Activated CD8-positive, alpha-beta T cell treated with anti-CD3 and anti-CD28 coated beads for 36 hours (primary cell): ENCODE measurements at regions not wholly inside any gene's neighbourhood (a gene's known extent, or its start where the extent isn't known, plus 50 kb on each side); places are given as distances from the start of the nearest gene placed in this dataset.

ENCODE experiments used
- ATAC-seq: fragments of 200-7000 bp; cut with Tn5 transposase; one replicate; pipeline ENCODE4 v1.10.0; 2021; ENCODE audit warnings: mild to moderate bottlenecking, moderate library complexity
- CTCF ChIA-PET: fragments of 350-600 bp; sonication (Branson Sonifier 250); formaldehyde crosslinking; loops from one replicate; lab custom pipeline; 2021; ENCODE audit warnings: antibody characterized with exemption; lab: Charles Lee
- POLR2A ChIA-PET: fragments of 350-600 bp; sonication (Branson Sonifier 250); formaldehyde crosslinking; loops from one replicate; lab custom pipeline; 2021; ENCODE audit warnings: antibody characterized with exemption; lab: Charles Lee
- DNase-seq: peaks from one replicate; pipeline ENCODE4 v3.0.0-alpha.2; 2020
- H3K27ac Mint-ChIP-seq: one replicate; pipeline ENCODE4 v1.8.0; 2021; ENCODE audit warnings: mild to moderate bottlenecking, mixed read lengths
- H3K27me3 Mint-ChIP-seq: one replicate; pipeline ENCODE4 v1.8.0; 2021; ENCODE audit warnings: mixed read lengths
- H3K36me3 Mint-ChIP-seq: one replicate; pipeline ENCODE4 v1.8.0; 2021; ENCODE audit warnings: low read depth, mixed read lengths
- H3K4me1 Mint-ChIP-seq: one replicate; pipeline ENCODE4 v1.8.0; 2021; ENCODE audit warnings: low read depth, mixed read lengths
- H3K4me3 Mint-ChIP-seq: one replicate; pipeline ENCODE4 v1.8.0; 2021; ENCODE audit warnings: mild to moderate bottlenecking, moderate library complexity, mixed read lengths
- H3K9me3 Mint-ChIP-seq: one replicate; pipeline ENCODE4 v1.8.0; 2021; ENCODE audit warnings: mixed read lengths
- intact Hi-C: fragments of 100-400 bp; cut with micrococcal nuclease; formaldehyde crosslinking; loops from one replicate; pipeline ENCODE4 v1.10.0; 2022
- TF ChIP-seq, protein P1 (sequence below): fragments of 200-600 bp; IDR thresholded peaks from one replicate; pipeline ENCODE4 v1.8.0; 2022; ENCODE audit warnings: antibody characterized with exemption, mild to moderate bottlenecking

GRCh38 chr3:110093411-110093810 is 756.1 kb upstream of the DPPA4 start:
- DNase-seq (no peak), ATAC-seq (no peak)
- ChIA-PET POLR2A (no interaction called here), CTCF (no interaction called here)
- H3K27ac Mint-ChIP-seq = no peak overlapping the region
- no peaks in the 10 kb centered on the region for H3K27me3 Mint-ChIP-seq
- intact Hi-C loops = no loop called here
- H3K4me3 Mint-ChIP-seq = no peak overlapping the region
- no peaks in the 10 kb centered on the region for H3K9me3 Mint-ChIP-seq
- TF ChIP-seq, protein P1, sequence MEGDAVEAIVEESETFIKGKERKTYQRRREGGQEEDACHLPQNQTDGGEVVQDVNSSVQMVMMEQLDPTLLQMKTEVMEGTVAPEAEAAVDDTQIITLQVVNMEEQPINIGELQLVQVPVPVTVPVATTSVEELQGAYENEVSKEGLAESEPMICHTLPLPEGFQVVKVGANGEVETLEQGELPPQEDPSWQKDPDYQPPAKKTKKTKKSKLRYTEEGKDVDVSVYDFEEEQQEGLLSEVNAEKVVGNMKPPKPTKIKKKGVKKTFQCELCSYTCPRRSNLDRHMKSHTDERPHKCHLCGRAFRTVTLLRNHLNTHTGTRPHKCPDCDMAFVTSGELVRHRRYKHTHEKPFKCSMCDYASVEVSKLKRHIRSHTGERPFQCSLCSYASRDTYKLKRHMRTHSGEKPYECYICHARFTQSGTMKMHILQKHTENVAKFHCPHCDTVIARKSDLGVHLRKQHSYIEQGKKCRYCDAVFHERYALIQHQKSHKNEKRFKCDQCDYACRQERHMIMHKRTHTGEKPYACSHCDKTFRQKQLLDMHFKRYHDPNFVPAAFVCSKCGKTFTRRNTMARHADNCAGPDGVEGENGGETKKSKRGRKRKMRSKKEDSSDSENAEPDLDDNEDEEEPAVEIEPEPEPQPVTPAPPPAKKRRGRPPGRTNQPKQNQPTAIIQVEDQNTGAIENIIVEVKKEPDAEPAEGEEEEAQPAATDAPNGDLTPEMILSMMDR = no peak
- H3K36me3 Mint-ChIP-seq = no peaks in the 10 kb centered on the region
- no peaks in the 10 kb centered on the region for H3K4me1 Mint-ChIP-seq

DNA sequence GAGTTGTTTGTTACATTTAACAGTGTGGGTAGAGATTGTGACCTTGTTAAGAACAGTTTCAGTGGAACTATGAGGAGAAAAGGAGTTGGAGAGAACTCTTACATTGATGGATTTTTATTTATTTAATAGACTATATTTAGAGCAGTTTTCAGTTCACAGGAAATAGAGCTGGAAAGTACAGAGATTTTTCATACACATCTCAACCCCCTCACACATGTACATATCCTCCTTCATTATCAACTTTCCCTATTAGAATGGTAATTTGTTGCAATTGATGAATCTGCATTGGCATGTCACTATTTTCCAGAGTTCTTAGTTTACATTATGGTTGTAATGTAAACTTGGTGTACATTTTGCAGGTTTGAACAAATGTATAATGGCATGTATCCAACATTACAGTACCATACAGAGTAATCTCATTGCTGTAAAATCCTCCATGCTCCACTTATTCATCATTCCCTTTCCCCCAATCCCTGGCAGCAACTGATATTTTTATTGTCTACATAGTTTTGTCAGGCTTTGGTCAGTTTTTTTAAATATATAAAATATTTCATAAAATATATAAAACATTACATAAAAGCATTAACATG is 756.6 kb upstream of the DPPA4 start:
- intact Hi-C loops = no loop called here
- ATAC-seq = no peak
- TF ChIP-seq, protein P1 = no peak
- H3K27ac Mint-ChIP-seq = no peak overlapping the region
- no peaks in the 10 kb centered on the region for H3K27me3 Mint-ChIP-seq
- no peaks in the 10 kb centered on the region for H3K4me1 Mint-ChIP-seq
- CTCF ChIA-PET = no interaction called here
- DNase-seq = no peak
- POLR2A ChIA-PET = no interaction called here
- H3K36me3 Mint-ChIP-seq = no peaks in the 10 kb centered on the region
- no peaks in the 10 kb centered on the region for H3K9me3 Mint-ChIP-seq
- H3K4me3 Mint-ChIP-seq = no peak overlapping the region

- H3K4me1 Mint-ChIP-seq = no peaks in the 10 kb centered on the region
- ATAC-seq (no peak), DNase-seq (no peak)
- ChIA-PET POLR2A (no interaction called here), CTCF (no interaction called here)
- H3K27me3 Mint-ChIP-seq = peaks cover 2% of the 10 kb centered on the region
- TF ChIP-seq, protein P1 = no peak
- no peak overlapping the region for H3K4me3 Mint-ChIP-seq
- no peaks in the 10 kb centered on the region for H3K36me3 Mint-ChIP-seq
- intact Hi-C loops = no loop called here
- no peaks in the 10 kb centered on the region for H3K9me3 Mint-ChIP-seq
- no peak overlapping the region for H3K27ac Mint-ChIP-seq
Measured at GRCh38 chr3:110099711-110100110, 762.4 kb upstream of the DPPA4 start.

DNA sequence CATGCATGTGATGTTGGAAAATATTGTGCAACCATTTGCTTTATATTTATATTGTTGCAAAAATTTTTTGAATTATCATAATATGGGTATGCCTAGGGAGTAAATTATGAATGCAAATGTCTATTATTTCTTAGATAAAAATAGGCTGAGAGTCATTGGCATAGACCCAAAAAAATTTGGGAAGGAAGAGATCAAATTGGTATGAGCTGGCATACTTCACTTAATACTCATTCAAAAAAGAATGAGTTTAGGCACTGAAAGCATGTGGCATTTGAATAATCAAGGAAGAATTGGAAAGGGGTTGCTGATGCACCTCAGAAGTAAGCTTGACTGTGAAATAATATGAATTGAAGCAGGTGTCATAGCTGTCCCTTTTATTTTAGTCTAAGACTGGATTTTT is 764.0 kb upstream of the DPPA4 start:
- no peaks in the 10 kb centered on the region for H3K9me3 Mint-ChIP-seq
- peaks cover 2% of the 10 kb centered on the region for H3K27me3 Mint-ChIP-seq
- H3K4me3 Mint-ChIP-seq = no peak overlapping the region
- TF ChIP-seq, protein P1 = no peak
- H3K4me1 Mint-ChIP-seq = no peaks in the 10 kb centered on the region
- CTCF ChIA-PET = no interaction called here
- no peak overlapping the region for H3K27ac Mint-ChIP-seq
- no peaks in the 10 kb centered on the region for H3K36me3 Mint-ChIP-seq
- intact Hi-C loops = no loop called here
- DNase-seq = no peak
- POLR2A ChIA-PET = interaction anchor here (1.2 kb wide), 1 partner anchor 96 kb away, joined by 3 read pairs; no protein-coding TSS in a partner anchor
- no peak for ATAC-seq

DNA sequence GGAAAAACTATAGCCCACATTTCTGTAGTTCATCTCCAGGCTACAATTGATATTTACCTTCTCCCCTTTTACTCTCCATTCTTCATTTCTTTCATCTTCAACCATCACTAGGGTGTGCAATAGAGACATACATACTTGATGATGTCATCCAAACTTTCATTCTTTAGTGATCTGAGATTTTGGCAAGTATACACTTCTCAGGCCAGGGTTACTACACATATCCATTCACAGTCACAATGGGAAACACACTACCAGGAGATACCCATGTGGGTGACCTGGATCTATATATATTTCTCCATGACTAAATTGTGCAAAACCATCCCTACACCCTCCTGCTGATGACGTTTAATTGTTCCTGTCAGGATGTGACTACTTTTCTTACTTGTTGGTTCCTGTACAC is 769.5 kb upstream of the DPPA4 start:
- Mint-ChIP-seq H3K4me1 (no peaks in the 10 kb centered on the region), H3K36me3 (no peaks in the 10 kb centered on the region), H3K4me3 (no peak overlapping the region), H3K27me3 (peaks cover 2% of the 10 kb centered on the region), H3K9me3 (no peaks in the 10 kb centered on the region), H3K27ac (no peak overlapping the region)
- TF ChIP-seq, protein P1 = no peak
- DNase-seq (no peak), ATAC-seq (no peak)
- intact Hi-C loops = no loop called here
- POLR2A ChIA-PET = no interaction called here
- CTCF ChIA-PET = no interaction called here
